PC-3 (cell line): ENCODE measurements at regions not wholly inside any gene's neighbourhood (a gene's known extent, or its start where the extent isn't known, plus 50 kb on each side); places are given as distances from the start of the nearest gene placed in this dataset.

Source experiments
- CTCF ChIP-seq: fragments of 300-600 bp; sonication (generic); conservative IDR thresholded peaks from 2 replicates; pipeline ENCODE4 v1.5.1; 2017; ENCODE audit warnings: antibody characterized with exemption, low read depth, mild to moderate bottlenecking, low read length
- EZH2phosphoT487 ChIP-seq: fragments of 300-600 bp; sonication (generic); IDR thresholded peaks from 2 replicates; pipeline ENCODE4 v1.6.1; 2018; ENCODE audit warnings: mild to moderate bottlenecking, antibody characterized with exemption, low read length, borderline replicate concordance

- no peak for TF ChIP-seq CTCF
- no peak for TF ChIP-seq EZH2phosphoT487
These were observed 513.8 kb upstream of the KLF12 start for GRCh38 chr13:74647991-74648390.
